OCI-LY7 (cell line): ENCODE measurements at regions not wholly inside any gene's neighbourhood (a gene's known extent, or its start where the extent isn't known, plus 50 kb on each side); places are given as distances from the start of the nearest gene placed in this dataset.

Experiments used
- BruUV-seq: library from RNA; stranded (reverse); fragments of 400-500 nt; replicated peaks from 2 replicates; lab custom pipeline; 2021; lab: Mats Ljungman, UMichigan
- CTCF ChIA-PET: fragments of 300-600 bp; sonication (Branson Sonifier 250); formaldehyde crosslinking; loops from one replicate; lab custom pipeline; 2022; ENCODE audit warnings: antibody characterized with exemption; ENCODE audit not compliant: unreplicated experiment; lab: Charles Lee
- POLR2A ChIA-PET: fragments of 300-600 bp; sonication (Branson Sonifier 250); formaldehyde crosslinking; loops from one replicate; lab custom pipeline; 2022; ENCODE audit warnings: antibody characterized with exemption; lab: Charles Lee
- DNase-seq: peaks from one replicate; pipeline ENCODE4 v3.0.0-alpha.2; 2015; ENCODE audit warnings: low spot score
- H2AFZ ChIP-seq: fragments of 200-600 bp; sonication (generic), shearing (Covaris generic); 2 replicates; pipeline ENCODE4 v1.6.1; 2014; ENCODE audit warnings: mild to moderate bottlenecking, antibody characterized with exemption, low read length, moderate library complexity
- H3K27ac ChIP-seq: fragments of 200-600 bp; sonication (generic); 2 replicates; pipeline ENCODE4 v1.5.1; 2014; ENCODE audit warnings: mixed run types, low read depth, mild to moderate bottlenecking, moderate library complexity, low read length, inconsistent platforms; ENCODE audit not compliant: poor library complexity, severe bottlenecking
- H3K36me3 ChIP-seq: fragments of 200-600 bp; sonication (generic); 2 replicates; pipeline ENCODE4 v1.6.1; 2014; ENCODE audit warnings: mild to moderate bottlenecking, antibody characterized with exemption, low read length, moderate library complexity, mixed read lengths; ENCODE audit not compliant: insufficient read depth
- H3K4me1 ChIP-seq: fragments of 200-600 bp; sonication (generic); 2 replicates; pipeline ENCODE4 v1.5.1; 2014; ENCODE audit warnings: mild to moderate bottlenecking, low read length; ENCODE audit not compliant: insufficient read depth, poor library complexity, severe bottlenecking
- H3K4me2 ChIP-seq: fragments of 200-600 bp; sonication (generic); 2 replicates; pipeline ENCODE4 v1.6.1; 2014; ENCODE audit warnings: mild to moderate bottlenecking, low read length
- H3K4me3 ChIP-seq: fragments of 200-600 bp; sonication (generic); 2 replicates; pipeline ENCODE4 v1.5.1; 2014; ENCODE audit warnings: mild to moderate bottlenecking, low read depth, low read length; ENCODE audit not compliant: poor library complexity, severe bottlenecking
- H3K79me2 ChIP-seq: fragments of 200-600 bp; sonication (generic); 2 replicates; pipeline ENCODE4 v1.6.1; 2016; ENCODE audit warnings: low read depth, mild to moderate bottlenecking, low read length, moderate library complexity, mixed read lengths; ENCODE audit not compliant: insufficient read depth
- H3K9me2 ChIP-seq: fragments of 200-600 bp; sonication (generic); 2 replicates; pipeline ENCODE4 v1.6.1; 2016; ENCODE audit warnings: mild to moderate bottlenecking, low read length, mixed read lengths; ENCODE audit not compliant: insufficient read depth
- H3K9me3 ChIP-seq: fragments of 200-600 bp; sonication (generic); 2 replicates; pipeline ENCODE4 v1.6.1; 2014; ENCODE audit warnings: mild to moderate bottlenecking, mixed run types, low read length, mixed read lengths
- H4K20me1 ChIP-seq: fragments of 200-600 bp; sonication (generic); 2 replicates; pipeline ENCODE4 v1.6.1; 2014; ENCODE audit warnings: mild to moderate bottlenecking, antibody characterized with exemption, low read length, moderate library complexity, mixed read lengths; ENCODE audit not compliant: insufficient read depth
- EZH2phosphoT487 ChIP-seq: fragments of 200-600 bp; sonication (generic); IDR thresholded peaks from 2 replicates; pipeline ENCODE4 v1.6.1; 2018; ENCODE audit warnings: low read depth, borderline replicate concordance, mild to moderate bottlenecking, mixed run types, antibody characterized with exemption, low read length, moderate library complexity, mixed read lengths
- intact Hi-C: fragments of 100-400 bp; cut with micrococcal nuclease; formaldehyde crosslinking; loops from one replicate; pipeline ENCODE4 v1.10.0; 2022; ENCODE audit not compliant: unreplicated experiment
- TF ChIP-seq, protein P1 (sequence below): fragments of 200-600 bp; sonication (generic); conservative IDR thresholded peaks from 2 replicates; pipeline ENCODE4 v1.5.1; 2014; ENCODE audit warnings: mild to moderate bottlenecking, antibody characterized with exemption, low read length, moderate library complexity, mixed read lengths

DNA sequence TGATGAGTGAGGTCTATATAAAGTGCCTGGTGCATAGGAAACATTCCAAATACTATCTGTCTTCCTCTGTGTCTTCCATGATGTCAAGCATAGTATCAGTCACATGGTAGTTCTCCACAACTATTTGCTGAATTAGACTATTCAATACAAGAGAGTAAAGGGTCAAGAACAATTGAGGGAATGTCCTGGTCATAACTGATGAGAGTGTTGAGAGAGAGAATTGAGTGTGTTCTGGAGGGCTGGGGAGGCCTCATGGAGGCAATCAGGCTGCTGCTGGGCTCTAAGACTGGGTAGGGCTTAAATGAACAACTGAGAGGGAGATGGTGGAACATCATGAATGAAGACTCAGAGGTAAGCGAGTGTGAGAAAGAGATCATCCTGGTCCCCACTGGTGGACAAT is 433.7 kb upstream of the ONECUT1 start:
- no peaks in the 10 kb centered on the region for H4K20me1 ChIP-seq
- no peaks in the 10 kb centered on the region for H3K36me3 ChIP-seq
- TF ChIP-seq, protein P1, sequence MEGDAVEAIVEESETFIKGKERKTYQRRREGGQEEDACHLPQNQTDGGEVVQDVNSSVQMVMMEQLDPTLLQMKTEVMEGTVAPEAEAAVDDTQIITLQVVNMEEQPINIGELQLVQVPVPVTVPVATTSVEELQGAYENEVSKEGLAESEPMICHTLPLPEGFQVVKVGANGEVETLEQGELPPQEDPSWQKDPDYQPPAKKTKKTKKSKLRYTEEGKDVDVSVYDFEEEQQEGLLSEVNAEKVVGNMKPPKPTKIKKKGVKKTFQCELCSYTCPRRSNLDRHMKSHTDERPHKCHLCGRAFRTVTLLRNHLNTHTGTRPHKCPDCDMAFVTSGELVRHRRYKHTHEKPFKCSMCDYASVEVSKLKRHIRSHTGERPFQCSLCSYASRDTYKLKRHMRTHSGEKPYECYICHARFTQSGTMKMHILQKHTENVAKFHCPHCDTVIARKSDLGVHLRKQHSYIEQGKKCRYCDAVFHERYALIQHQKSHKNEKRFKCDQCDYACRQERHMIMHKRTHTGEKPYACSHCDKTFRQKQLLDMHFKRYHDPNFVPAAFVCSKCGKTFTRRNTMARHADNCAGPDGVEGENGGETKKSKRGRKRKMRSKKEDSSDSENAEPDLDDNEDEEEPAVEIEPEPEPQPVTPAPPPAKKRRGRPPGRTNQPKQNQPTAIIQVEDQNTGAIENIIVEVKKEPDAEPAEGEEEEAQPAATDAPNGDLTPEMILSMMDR, result no peak
- TF ChIP-seq EZH2phosphoT487, result no peak
- no peak overlapping the region for H3K27ac ChIP-seq
- POLR2A ChIA-PET, result no interaction called here
- H3K9me3 ChIP-seq, result no peaks in the 10 kb centered on the region
- no peaks in the 10 kb centered on the region for H3K4me1 ChIP-seq
- no TSS peak for BruUV-seq
- H3K4me2 ChIP-seq, result no peak overlapping the region
- no peak overlapping the region for H2AFZ ChIP-seq
- CTCF ChIA-PET, result no interaction called here
- H3K79me2 ChIP-seq, result no peaks in the 10 kb centered on the region
- H3K4me3 ChIP-seq, result no peak overlapping the region
- no peak for DNase-seq
- intact Hi-C loops, result no loop called here
- H3K9me2 ChIP-seq, result no peaks in the 10 kb centered on the region

DNA sequence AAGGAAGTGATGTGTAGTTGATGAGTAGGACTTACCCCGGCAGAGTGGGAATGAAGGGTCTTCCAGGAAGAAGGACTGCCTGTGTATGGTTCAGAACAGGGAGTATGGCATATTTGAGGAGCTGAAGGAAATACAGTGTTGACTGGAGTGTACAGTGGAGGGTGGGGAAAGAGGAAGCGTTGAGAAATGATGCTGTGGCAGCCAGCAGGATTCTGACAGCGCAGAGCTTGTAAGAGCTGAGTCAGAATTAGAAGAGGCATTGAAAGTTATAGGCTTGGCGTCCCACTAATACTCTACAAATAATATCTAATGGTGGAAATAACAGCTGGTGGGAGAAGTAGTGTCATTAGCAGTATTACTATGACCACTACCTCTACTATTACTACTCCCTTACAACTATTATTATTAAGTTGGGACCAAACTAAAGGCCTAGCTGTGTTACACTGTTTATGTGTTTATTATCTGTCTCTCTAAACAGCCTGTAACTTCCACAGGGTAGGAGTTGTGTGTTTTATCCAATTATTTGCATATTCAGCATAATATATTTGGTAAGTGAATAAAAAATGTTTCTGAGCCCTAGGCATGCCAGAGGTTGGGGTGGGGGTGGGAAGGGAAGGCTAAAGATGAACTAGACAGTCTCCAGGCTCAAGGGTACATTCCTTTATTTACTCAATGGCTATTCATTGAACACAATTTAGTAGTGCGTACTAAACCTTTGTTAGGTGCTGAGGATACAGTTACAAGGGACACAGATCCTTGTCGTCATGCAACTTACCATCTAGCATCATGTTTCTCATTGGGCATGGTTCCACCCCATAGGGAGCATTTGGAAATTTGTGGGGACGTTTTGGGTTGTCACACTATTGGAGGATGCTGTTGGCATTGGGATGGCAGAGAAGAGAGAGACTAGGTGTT is 428.8 kb upstream of the ONECUT1 start:
- POLR2A ChIA-PET, result no interaction called here

More for the DNA sequence above, 428.8 kb upstream of the ONECUT1 start:
- Histone ChIP-seq H3K4me3 (no peak overlapping the region), H3K9me3 (no peaks in the 10 kb centered on the region), H3K27ac (no peak overlapping the region), H3K36me3 (no peaks in the 10 kb centered on the region), H4K20me1 (no peaks in the 10 kb centered on the region), H3K4me2 (no peak overlapping the region), H3K9me2 (no peaks in the 10 kb centered on the region), H2AFZ (no peak overlapping the region), H3K4me1 (no peaks in the 10 kb centered on the region), H3K79me2 (no peaks in the 10 kb centered on the region)
- BruUV-seq, result no TSS peak
- intact Hi-C loops, result no loop called here
- no peak for TF ChIP-seq EZH2phosphoT487
- TF ChIP-seq, protein P1, result no peak
- no peak for DNase-seq
- CTCF ChIA-PET, result no interaction called here
